MCF 10A (cell line): ENCODE measurements at regions not wholly inside any gene's neighbourhood (a gene's known extent, or its start where the extent isn't known, plus 50 kb on each side); places are given as distances from the start of the nearest gene placed in this dataset.
"Not testable (repeated sequence)": the region's sequence is repeated elsewhere in the genome, so short reads cannot be mapped to it uniquely, and the experiment has no call there.

Source experiments
- BruUV-seq: library from RNA; stranded (reverse); fragments of 400-500 nt; replicated peaks from 2 replicates; lab custom pipeline; 2021; lab: Mats Ljungman, UMichigan
- CTCF ChIA-PET: fragments of 300-600 bp; sonication (Branson Sonifier 250); formaldehyde crosslinking; extraction: SDS; loops from one replicate; lab custom pipeline; 2021; ENCODE audit warnings: antibody characterized with exemption, inconsistent platforms; lab: Yijun Ruan, JAX
- POLR2A ChIA-PET: fragments of 300-600, 350-650 bp; sonication (Branson Sonifier 250); formaldehyde crosslinking; extraction: SDS; loops from one replicate; lab custom pipeline; 2020; ENCODE audit warnings: antibody characterized with exemption, inconsistent platforms; lab: Yijun Ruan, JAX
- DNase-seq: peaks from one replicate; pipeline ENCODE4 v3.0.0-alpha.2; 2018; ENCODE audit not compliant: unreplicated experiment
- H3K27ac Mint-ChIP-seq: one replicate; pipeline ENCODE4 v1.8.0; 2022; ENCODE audit warnings: mild to moderate bottlenecking, low read depth, mixed read lengths; ENCODE audit not compliant: unreplicated experiment
- H3K27me3 Mint-ChIP-seq: one replicate; pipeline ENCODE4 v1.8.0; 2022; ENCODE audit warnings: mixed read lengths; ENCODE audit not compliant: insufficient read depth, unreplicated experiment
- H3K36me3 Mint-ChIP-seq: one replicate; pipeline ENCODE4 v1.8.0; 2022; ENCODE audit warnings: mild to moderate bottlenecking, moderate library complexity, mixed read lengths; ENCODE audit not compliant: insufficient read depth, unreplicated experiment
- H3K4me1 Mint-ChIP-seq: one replicate; pipeline ENCODE4 v1.8.0; 2022; ENCODE audit warnings: mixed read lengths; ENCODE audit not compliant: insufficient read depth, unreplicated experiment
- H3K4me3 Mint-ChIP-seq: one replicate; pipeline ENCODE4 v1.8.0; 2022; ENCODE audit warnings: mild to moderate bottlenecking, moderate library complexity, mixed read lengths; ENCODE audit not compliant: unreplicated experiment
- H3K9me3 Mint-ChIP-seq: one replicate; pipeline ENCODE4 v1.8.0; 2022; ENCODE audit warnings: mixed read lengths; ENCODE audit not compliant: unreplicated experiment
- CTCF ChIP-seq: fragments of 200-600 bp; IDR thresholded peaks from one replicate; pipeline ENCODE4 v1.8.0; 2022; ENCODE audit warnings: antibody characterized with exemption, mild to moderate bottlenecking; ENCODE audit not compliant: unreplicated experiment
- intact Hi-C: fragments of 100-400 bp; cut with micrococcal nuclease; formaldehyde crosslinking; loops from 2 replicates; pipeline ENCODE4 v1.14.1; 2022

- no peaks in the 10 kb centered on the region for H3K36me3 Mint-ChIP-seq
- ChIA-PET CTCF (no interaction called here), POLR2A (no interaction called here)
- no TSS peak for BruUV-seq
- H3K9me3 Mint-ChIP-seq = peaks cover 7% of the 10 kb centered on the region
- H3K4me1 Mint-ChIP-seq = no peaks in the 10 kb centered on the region
- no peaks in the 10 kb centered on the region for H3K27me3 Mint-ChIP-seq
- no peak overlapping the region for H3K27ac Mint-ChIP-seq
- no peak overlapping the region for H3K4me3 Mint-ChIP-seq
- intact Hi-C loops = no loop called here
- no peak for DNase-seq
- no peak for TF ChIP-seq CTCF
Measured at GRCh38 chr22:48500471-48501230, 1327.0 kb downstream of the BRD1 start.

DNA sequence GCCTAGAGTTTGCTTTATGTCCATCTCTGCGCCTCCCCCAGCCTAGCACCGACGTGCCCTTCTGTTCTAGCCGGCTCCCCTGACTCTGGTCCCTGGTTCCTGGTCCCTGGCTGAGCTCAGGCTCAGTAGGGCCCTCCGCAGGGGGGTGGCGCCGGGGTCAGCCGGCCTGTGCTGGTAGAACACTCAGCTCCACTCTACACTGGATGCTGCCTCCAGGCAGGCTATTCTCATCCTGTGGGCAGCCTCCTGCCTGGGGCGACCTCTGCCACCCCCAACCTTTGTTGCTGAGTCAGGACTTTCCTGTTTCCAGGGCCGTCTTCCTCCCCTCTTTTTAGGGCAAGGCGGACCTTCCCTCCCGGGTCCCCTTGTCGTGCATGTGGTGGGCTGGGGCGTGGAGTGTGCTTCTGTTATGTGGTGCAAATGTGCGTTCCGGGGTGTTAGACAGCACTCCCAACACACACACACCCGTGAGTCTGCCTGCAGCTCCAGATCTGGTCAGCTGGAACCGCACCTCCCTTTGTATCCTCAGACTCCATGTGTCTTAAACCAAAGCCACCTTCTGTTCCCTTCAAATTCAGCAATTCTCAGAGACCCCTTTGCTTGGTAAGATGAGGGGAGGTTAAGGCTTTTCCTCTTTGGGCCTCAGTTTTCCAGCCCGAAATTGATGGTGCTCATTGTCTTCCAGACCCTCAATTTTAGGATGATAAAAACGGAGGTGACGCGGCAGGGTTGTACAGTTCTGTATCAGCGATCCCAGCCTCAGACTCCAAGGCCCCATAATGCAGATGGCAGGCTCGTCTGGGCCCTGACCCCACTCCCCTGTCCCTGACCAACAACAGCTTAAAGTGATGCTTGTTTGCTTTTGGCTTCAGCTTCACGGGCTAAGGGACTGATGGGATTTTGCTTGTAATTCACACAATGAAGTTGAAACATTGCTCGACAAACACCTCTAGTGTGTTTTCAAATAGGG is 1327.9 kb downstream of the BRD1 start:
- no peaks in the 10 kb centered on the region for H3K36me3 Mint-ChIP-seq
- intact Hi-C loops = loop anchor here (10.0 kb wide), 1 partner anchor 1285 kb away; no protein-coding TSS in a partner anchor
- H3K27ac Mint-ChIP-seq = no peak overlapping the region
- H3K4me1 Mint-ChIP-seq = no peaks in the 10 kb centered on the region
- no peak for DNase-seq
- CTCF ChIA-PET = no interaction called here
- no TSS peak for BruUV-seq
- POLR2A ChIA-PET = no interaction called here
- H3K4me3 Mint-ChIP-seq = no peak overlapping the region
- H3K9me3 Mint-ChIP-seq = peaks cover 7% of the 10 kb centered on the region
- TF ChIP-seq CTCF = no peak
- H3K27me3 Mint-ChIP-seq = no peaks in the 10 kb centered on the region

GRCh38 chr22:48498526-48499331 is 1328.9 kb downstream of the BRD1 start:
- Mint-ChIP-seq H3K9me3 (peaks cover 7% of the 10 kb centered on the region), H3K36me3 (no peaks in the 10 kb centered on the region), H3K27me3 (no peaks in the 10 kb centered on the region), H3K4me3 (no peak overlapping the region), H3K4me1 (no peaks in the 10 kb centered on the region), H3K27ac (no peak overlapping the region)
- intact Hi-C loops = loop anchor here (10.0 kb wide), 1 partner anchor 1284 kb away; no protein-coding TSS in a partner anchor
- no TSS peak for BruUV-seq
- no peak for TF ChIP-seq CTCF
- DNase-seq = no peak
- ChIA-PET POLR2A (no interaction called here), CTCF (no interaction called here)

GRCh38 chr22:48497743-48498520 is 1329.7 kb downstream of the BRD1 start:
- intact Hi-C loops = loop anchor here (10.0 kb wide), 1 partner anchor 1283 kb away; no protein-coding TSS in a partner anchor
- H3K9me3 Mint-ChIP-seq, POLR2A ChIA-PET: not testable (repeated sequence)

More at GRCh38 chr22:48497743-48498520, 1329.7 kb downstream of the BRD1 start:
- BruUV-seq, DNase-seq, H3K4me1 Mint-ChIP-seq, CTCF ChIA-PET, H3K36me3 Mint-ChIP-seq, H3K27me3 Mint-ChIP-seq, H3K27ac Mint-ChIP-seq, H3K4me3 Mint-ChIP-seq: not testable (repeated sequence)
